ENCODE measurements at regions not wholly inside any gene's neighbourhood (a gene's known extent, or its start where the extent isn't known, plus 50 kb on each side); places are given as distances from the start of the nearest gene placed in this dataset.

DNA sequence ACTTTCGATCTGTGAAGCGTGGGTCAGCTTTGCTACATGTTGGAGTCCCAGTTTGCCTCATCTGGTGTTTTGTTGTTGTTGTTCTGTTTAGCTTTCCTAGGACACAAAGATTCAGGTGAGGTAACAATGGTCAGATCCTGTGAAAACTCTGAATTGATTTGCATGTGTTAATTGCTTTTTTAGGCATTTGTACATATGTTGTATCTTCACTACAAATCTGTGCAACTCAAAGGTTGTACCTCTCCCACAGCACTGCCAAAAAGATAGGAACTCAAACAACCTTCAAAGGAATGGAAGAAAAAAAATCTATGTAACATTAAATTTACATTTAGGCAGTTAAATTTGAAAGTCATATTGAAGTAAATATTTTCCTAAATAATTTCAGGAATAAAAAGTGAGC, 518.5 kb upstream of the TENM4 start:
- TF ChIP-seq POLR2A (IDR thresholded peaks at IDR 0.05), result no peak
- TF ChIP-seq, protein P1, sequence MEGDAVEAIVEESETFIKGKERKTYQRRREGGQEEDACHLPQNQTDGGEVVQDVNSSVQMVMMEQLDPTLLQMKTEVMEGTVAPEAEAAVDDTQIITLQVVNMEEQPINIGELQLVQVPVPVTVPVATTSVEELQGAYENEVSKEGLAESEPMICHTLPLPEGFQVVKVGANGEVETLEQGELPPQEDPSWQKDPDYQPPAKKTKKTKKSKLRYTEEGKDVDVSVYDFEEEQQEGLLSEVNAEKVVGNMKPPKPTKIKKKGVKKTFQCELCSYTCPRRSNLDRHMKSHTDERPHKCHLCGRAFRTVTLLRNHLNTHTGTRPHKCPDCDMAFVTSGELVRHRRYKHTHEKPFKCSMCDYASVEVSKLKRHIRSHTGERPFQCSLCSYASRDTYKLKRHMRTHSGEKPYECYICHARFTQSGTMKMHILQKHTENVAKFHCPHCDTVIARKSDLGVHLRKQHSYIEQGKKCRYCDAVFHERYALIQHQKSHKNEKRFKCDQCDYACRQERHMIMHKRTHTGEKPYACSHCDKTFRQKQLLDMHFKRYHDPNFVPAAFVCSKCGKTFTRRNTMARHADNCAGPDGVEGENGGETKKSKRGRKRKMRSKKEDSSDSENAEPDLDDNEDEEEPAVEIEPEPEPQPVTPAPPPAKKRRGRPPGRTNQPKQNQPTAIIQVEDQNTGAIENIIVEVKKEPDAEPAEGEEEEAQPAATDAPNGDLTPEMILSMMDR (IDR thresholded peaks at IDR 0.05), result no peak
